A673 (cell line): ENCODE measurements at regions not wholly inside any gene's neighbourhood (a gene's known extent, or its start where the extent isn't known, plus 50 kb on each side); places are given as distances from the start of the nearest gene placed in this dataset.

Experiments used
- BruUV-seq: library from RNA; stranded (reverse); fragments of 400-500 nt; replicated peaks from 2 replicates; lab custom pipeline; 2021; lab: Mats Ljungman, UMichigan
- CTCF ChIA-PET: fragments of 300-600 bp; sonication (Branson Sonifier 250); formaldehyde crosslinking; loops from one replicate; lab custom pipeline; 2022; ENCODE audit warnings: antibody characterized with exemption; lab: Charles Lee
- POLR2A ChIA-PET: fragments of 300-600 bp; sonication (Branson Sonifier 250); formaldehyde crosslinking; loops from one replicate; lab custom pipeline; 2022; ENCODE audit warnings: antibody characterized with exemption; ENCODE audit not compliant: low non-redundant PET; lab: Charles Lee
- DNase-seq: peaks from one replicate; pipeline ENCODE4 v3.0.0-alpha.2; 2015; ENCODE audit warnings: low spot score
- H3K27ac ChIP-seq: fragments of 200-600 bp; sonication (generic); 2 replicates; pipeline ENCODE4 v1.5.1; 2016; ENCODE audit warnings: mixed run types, low read depth, mild to moderate bottlenecking, mixed read lengths, antibody characterized with exemption, low read length; ENCODE audit not compliant: poor library complexity, severe bottlenecking
- H3K27me3 ChIP-seq: fragments of 200-600 bp; sonication (generic); replicated peaks from 2 replicates; pipeline ENCODE4 v1.6.1; 2017; ENCODE audit warnings: mixed run types, low read depth, mild to moderate bottlenecking, mixed read lengths, antibody characterized with exemption, low read length; ENCODE audit not compliant: insufficient read depth, poor library complexity
- H3K36me3 ChIP-seq: fragments of 200-600 bp; sonication (generic); 2 replicates; pipeline ENCODE4 v1.6.1; 2016; ENCODE audit warnings: mixed run types, mild to moderate bottlenecking, mixed read lengths, antibody characterized with exemption, low read length; ENCODE audit not compliant: insufficient read depth, poor library complexity, severe bottlenecking
- H3K4me1 ChIP-seq: fragments of 200-600 bp; sonication (generic); 2 replicates; pipeline ENCODE4 v1.6.1; 2017; ENCODE audit warnings: mixed run types, mild to moderate bottlenecking, mixed read lengths, antibody characterized with exemption, low read length; ENCODE audit not compliant: insufficient read depth, poor library complexity, severe bottlenecking
- H3K4me3 ChIP-seq: fragments of 200-600 bp; sonication (generic); 2 replicates; pipeline ENCODE4 v1.5.1; 2016; ENCODE audit warnings: low read depth, mixed run types, mild to moderate bottlenecking, mixed read lengths, low read length; ENCODE audit not compliant: poor library complexity, severe bottlenecking
- H3K9me3 ChIP-seq: fragments of 200-600 bp; sonication (generic); 2 replicates; pipeline ENCODE4 v1.6.1; 2016; ENCODE audit warnings: mixed run types, low read depth, mild to moderate bottlenecking, mixed read lengths, antibody characterized with exemption, low read length; ENCODE audit not compliant: poor library complexity, severe bottlenecking
- EZH2 ChIP-seq: fragments of 200-600 bp; sonication (generic); IDR thresholded peaks from 2 replicates; pipeline ENCODE4 v1.6.1; 2017; ENCODE audit warnings: borderline replicate concordance, low read depth, mild to moderate bottlenecking, mixed read lengths, antibody characterized with exemption, low read length; ENCODE audit not compliant: poor library complexity, severe bottlenecking
- intact Hi-C: fragments of 100-400 bp; cut with micrococcal nuclease; formaldehyde crosslinking; loops from one replicate; pipeline ENCODE4 v1.10.0; 2022; ENCODE audit not compliant: unreplicated experiment
- TF ChIP-seq, protein P1 (sequence below): fragments of 300-800, 200-600 bp; sonication (generic); conservative IDR thresholded peaks from 2 replicates; pipeline ENCODE4 v1.5.1; 2017; ENCODE audit warnings: low read depth, mild to moderate bottlenecking, antibody characterized with exemption, low read length, moderate library complexity, mixed read lengths

DNA sequence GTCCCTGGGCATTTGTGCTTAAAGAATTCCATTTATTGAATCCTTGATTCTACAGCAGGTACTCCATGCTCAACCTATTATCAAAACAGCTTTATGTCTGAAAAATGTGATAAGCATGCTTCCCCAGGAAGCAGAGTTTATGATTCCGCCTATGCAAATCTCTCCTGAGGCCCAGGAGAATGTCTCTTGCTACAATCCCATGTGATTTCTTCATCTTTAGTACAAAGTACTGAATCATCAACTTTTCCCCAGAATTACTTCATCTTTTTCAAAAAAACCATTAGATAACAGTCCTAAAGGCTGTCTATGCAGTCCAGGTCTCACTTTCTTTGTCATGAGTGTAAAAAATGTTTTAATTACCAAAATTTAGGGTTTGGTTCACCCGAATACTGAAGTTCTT lies 130.2 kb upstream of the ADAMTSL1 start:
- no peaks in the 10 kb centered on the region for H3K4me1 ChIP-seq
- H3K36me3 ChIP-seq, result no peaks in the 10 kb centered on the region
- no peak for DNase-seq
- H3K27ac ChIP-seq, result no peak overlapping the region
- intact Hi-C loops, result no loop called here
- no peaks in the 10 kb centered on the region for H3K27me3 ChIP-seq
- H3K9me3 ChIP-seq, result no peaks in the 10 kb centered on the region
- BruUV-seq, result no TSS peak
- CTCF ChIA-PET, result no interaction called here
- POLR2A ChIA-PET, result no interaction called here
- TF ChIP-seq, protein P1, sequence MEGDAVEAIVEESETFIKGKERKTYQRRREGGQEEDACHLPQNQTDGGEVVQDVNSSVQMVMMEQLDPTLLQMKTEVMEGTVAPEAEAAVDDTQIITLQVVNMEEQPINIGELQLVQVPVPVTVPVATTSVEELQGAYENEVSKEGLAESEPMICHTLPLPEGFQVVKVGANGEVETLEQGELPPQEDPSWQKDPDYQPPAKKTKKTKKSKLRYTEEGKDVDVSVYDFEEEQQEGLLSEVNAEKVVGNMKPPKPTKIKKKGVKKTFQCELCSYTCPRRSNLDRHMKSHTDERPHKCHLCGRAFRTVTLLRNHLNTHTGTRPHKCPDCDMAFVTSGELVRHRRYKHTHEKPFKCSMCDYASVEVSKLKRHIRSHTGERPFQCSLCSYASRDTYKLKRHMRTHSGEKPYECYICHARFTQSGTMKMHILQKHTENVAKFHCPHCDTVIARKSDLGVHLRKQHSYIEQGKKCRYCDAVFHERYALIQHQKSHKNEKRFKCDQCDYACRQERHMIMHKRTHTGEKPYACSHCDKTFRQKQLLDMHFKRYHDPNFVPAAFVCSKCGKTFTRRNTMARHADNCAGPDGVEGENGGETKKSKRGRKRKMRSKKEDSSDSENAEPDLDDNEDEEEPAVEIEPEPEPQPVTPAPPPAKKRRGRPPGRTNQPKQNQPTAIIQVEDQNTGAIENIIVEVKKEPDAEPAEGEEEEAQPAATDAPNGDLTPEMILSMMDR, result no peak
- TF ChIP-seq EZH2, result no peak
- H3K4me3 ChIP-seq, result no peak overlapping the region

DNA sequence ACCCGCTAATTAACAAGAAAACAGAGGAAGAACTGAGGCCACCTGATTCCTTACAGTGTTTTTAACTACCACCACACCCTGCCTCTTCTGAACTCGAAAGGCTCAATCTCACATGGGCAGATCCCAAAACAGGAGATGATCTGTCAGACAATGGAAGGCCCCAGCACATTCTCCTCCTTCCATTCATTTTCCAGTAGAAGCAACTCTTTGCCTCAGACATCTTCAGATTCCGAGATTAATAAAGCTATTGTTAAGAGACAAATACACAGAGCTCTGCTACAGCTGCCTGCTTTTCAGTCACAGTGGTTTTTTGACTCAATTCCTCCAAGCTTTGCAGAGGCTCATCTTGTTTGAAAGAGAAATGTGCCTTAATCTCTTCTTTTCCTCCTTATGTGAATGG lies 127.2 kb upstream of the ADAMTSL1 start:
- no peak overlapping the region for H3K27ac ChIP-seq
- no peak overlapping the region for H3K4me3 ChIP-seq
- intact Hi-C loops, result no loop called here
- no peaks in the 10 kb centered on the region for H3K36me3 ChIP-seq
- H3K9me3 ChIP-seq, result no peaks in the 10 kb centered on the region
- no peaks in the 10 kb centered on the region for H3K4me1 ChIP-seq
- no peak for DNase-seq
- TF ChIP-seq, protein P1, result no peak
- no peak for TF ChIP-seq EZH2
- POLR2A ChIA-PET, result no interaction called here
- BruUV-seq, result no TSS peak
- H3K27me3 ChIP-seq, result no peaks in the 10 kb centered on the region
- CTCF ChIA-PET, result no interaction called here

DNA sequence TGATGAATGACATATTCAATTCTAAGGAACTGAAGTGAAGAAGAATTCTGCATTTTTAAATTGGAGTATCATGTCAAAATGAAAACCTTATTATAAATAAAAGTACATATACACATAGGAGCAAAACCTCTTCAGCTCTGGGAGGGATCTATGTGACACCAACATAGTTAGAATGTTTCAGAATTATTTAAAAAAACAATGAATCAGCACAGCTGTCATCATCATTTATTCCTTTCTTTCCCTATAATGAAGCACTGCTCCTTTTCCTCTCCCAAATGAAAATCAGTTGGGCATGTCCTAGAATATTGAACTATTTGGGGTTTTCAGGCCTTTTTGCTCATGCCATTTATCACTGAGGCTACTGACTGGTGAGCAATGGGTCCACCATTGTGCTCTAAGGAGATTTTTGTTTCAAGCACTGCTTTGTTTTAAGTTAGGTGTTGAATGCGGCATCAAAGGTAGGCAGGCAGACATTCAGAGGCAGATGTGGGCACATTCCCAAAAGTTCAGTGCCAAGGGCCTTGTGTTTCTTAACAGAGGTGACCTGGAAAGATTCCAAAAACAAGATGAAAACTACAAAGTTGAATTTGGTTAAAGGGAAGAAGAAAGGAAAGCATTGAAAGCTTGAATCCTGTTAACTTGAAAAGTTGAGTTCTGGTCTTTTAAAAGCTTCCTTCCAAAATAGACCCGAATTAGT lies 126.4 kb upstream of the ADAMTSL1 start:
- intact Hi-C loops, result no loop called here
- no peak for DNase-seq
- Histone ChIP-seq H3K27ac (no peak overlapping the region), H3K4me3 (no peak overlapping the region), H3K4me1 (no peaks in the 10 kb centered on the region), H3K9me3 (no peaks in the 10 kb centered on the region), H3K27me3 (no peaks in the 10 kb centered on the region), H3K36me3 (no peaks in the 10 kb centered on the region)
- no peak for TF ChIP-seq EZH2
- TF ChIP-seq, protein P1, result no peak
- no TSS peak for BruUV-seq
- ChIA-PET CTCF (no interaction called here), POLR2A (no interaction called here)
